ENCODE measurements at regions not wholly inside any gene's neighbourhood (a gene's known extent, or its start where the extent isn't known, plus 50 kb on each side); places are given as distances from the start of the nearest gene placed in this dataset.
A peak's percentile ranks its signal among the peaks of the same experiment; 100 is the strongest.

DNA sequence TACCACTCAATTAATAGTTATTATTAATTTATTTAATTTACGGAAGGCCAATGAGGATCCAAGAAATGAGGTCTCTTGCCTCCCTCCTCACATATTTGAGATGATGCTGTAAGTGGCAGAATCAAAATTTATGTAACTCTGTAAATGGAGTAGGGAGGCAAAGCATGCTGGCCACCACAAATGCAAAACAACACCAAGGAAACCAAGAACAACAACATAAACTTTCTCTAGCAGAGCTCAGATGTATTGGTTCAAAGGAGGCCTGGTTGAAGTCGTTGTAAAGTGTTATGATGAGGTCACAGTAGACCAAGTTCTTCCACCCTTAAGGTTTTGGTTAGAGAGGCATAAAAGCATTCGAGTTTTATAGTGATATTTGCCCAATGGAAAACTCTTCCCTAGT lies 194.8 kb upstream of the FAT1 start:
- in situ Hi-C loops (cut with HindIII; ENCODE audit: low sequenced_read_pairs): no loop called here
- peak; percentile 33 for DNase-seq (ENCODE audit: low read depth, low spot score)
- no peak overlapping the region for H3K4me3 ChIP-seq (ENCODE audit: low read depth, low read length)
- TF ChIP-seq, protein P1, sequence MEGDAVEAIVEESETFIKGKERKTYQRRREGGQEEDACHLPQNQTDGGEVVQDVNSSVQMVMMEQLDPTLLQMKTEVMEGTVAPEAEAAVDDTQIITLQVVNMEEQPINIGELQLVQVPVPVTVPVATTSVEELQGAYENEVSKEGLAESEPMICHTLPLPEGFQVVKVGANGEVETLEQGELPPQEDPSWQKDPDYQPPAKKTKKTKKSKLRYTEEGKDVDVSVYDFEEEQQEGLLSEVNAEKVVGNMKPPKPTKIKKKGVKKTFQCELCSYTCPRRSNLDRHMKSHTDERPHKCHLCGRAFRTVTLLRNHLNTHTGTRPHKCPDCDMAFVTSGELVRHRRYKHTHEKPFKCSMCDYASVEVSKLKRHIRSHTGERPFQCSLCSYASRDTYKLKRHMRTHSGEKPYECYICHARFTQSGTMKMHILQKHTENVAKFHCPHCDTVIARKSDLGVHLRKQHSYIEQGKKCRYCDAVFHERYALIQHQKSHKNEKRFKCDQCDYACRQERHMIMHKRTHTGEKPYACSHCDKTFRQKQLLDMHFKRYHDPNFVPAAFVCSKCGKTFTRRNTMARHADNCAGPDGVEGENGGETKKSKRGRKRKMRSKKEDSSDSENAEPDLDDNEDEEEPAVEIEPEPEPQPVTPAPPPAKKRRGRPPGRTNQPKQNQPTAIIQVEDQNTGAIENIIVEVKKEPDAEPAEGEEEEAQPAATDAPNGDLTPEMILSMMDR (IDR thresholded peaks at IDR 0.05; ENCODE audit: low read depth, low read length): no peak

DNA sequence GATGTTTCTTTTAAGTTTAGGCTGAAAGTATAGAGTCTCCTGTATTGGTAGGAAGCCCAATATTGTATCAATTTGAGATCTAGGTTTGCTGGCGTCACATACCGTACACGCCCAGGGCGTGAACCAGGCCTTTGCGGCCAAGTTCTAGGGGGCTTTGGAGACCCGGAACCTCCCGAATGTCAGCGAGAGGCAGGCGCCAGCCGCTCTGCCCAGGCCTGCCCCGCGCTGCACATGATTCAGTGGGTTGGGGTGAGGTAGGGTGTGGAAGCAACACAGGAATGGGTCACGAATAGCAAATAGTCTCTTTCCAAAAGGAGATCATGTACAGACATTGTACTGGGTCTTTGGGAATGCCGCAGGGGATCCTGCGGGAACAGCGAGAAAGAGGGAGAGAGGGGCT lies 195.7 kb upstream of the FAT1 start:
- TF ChIP-seq, protein P1 (IDR thresholded peaks at IDR 0.05; ENCODE audit: low read depth, low read length): no peak
- no peak for DNase-seq (ENCODE audit: low read depth, low spot score)
- no peak overlapping the region for H3K4me3 ChIP-seq (ENCODE audit: low read depth, low read length)
- in situ Hi-C loops (cut with HindIII; ENCODE audit: low sequenced_read_pairs): no loop called here

DNA sequence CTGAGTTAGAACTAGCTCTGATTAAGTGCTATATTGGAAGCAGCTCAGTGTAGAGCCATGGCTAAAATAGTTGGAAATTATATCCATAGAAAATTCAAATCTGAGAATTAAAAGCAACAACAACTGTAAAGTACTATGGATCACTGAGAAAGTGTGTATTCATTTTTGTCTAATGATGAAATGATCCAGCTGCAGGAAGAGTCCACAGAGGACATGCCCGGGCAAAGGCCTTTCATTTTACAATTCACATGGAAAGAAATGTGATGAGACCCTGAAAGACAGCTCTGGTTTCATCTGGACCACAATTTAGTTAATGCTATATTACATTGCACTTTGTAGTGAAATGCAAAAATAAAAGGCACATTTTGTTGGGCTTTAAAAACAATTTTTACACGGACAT lies 196.8 kb upstream of the FAT1 start:
- in situ Hi-C loops (cut with HindIII; ENCODE audit: low sequenced_read_pairs): no loop called here
- TF ChIP-seq, protein P1 (IDR thresholded peaks at IDR 0.05; ENCODE audit: low read depth, low read length): no peak
- no peak overlapping the region for H3K4me3 ChIP-seq (ENCODE audit: low read depth, low read length)
- peak; percentile 64 for DNase-seq (ENCODE audit: low read depth, low spot score)

DNA sequence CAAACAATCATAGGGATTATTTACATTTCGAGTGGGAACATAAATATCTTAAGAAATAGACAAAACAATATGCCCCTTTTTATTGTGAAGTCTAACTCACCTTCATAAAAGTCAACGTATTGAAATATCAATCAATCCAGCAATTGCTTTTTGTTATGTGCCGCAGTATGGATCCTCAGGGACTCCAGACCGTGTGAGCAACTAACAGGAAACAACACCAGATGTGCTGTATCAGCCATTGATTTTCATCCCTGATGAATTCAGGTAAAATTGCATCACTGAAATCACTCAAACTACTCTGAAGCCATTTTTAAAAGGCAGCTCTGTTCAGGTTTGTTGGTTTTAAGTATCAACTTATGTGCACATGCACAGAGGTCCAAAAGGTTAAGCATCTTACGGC lies 197.3 kb upstream of the FAT1 start:
- no peak overlapping the region for H3K4me3 ChIP-seq (ENCODE audit: low read depth, low read length)
- no peak for DNase-seq (ENCODE audit: low read depth, low spot score)
- TF ChIP-seq, protein P1 (IDR thresholded peaks at IDR 0.05; ENCODE audit: low read depth, low read length): no peak
- in situ Hi-C loops (cut with HindIII; ENCODE audit: low sequenced_read_pairs): no loop called here

DNA sequence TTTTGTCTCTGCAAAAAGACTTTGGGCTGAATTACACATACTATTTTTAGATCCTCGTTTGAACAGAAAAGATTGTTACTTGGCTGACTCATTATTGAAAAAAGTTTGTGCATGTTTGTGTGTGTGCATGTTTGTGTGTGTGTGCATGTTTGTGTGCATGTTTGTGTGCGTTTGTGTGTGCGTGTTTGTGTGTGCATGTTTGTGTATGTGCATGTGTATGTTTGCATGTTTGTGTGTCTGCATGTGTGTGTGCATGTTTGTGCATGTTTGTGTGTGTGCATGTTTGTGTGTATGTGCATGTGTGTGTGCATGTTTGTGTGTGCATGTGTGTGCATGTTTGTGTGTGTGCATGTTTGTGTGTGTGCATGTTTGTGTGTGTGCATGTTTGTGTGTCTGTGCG lies 201.1 kb upstream of the FAT1 start:
- in situ Hi-C loops (cut with HindIII; ENCODE audit: low sequenced_read_pairs): no loop called here
- TF ChIP-seq, protein P1 (IDR thresholded peaks at IDR 0.05; ENCODE audit: low read depth, low read length): no peak
- no peak for DNase-seq (ENCODE audit: low read depth, low spot score)
- no peak overlapping the region for H3K4me3 ChIP-seq (ENCODE audit: low read depth, low read length)

DNA sequence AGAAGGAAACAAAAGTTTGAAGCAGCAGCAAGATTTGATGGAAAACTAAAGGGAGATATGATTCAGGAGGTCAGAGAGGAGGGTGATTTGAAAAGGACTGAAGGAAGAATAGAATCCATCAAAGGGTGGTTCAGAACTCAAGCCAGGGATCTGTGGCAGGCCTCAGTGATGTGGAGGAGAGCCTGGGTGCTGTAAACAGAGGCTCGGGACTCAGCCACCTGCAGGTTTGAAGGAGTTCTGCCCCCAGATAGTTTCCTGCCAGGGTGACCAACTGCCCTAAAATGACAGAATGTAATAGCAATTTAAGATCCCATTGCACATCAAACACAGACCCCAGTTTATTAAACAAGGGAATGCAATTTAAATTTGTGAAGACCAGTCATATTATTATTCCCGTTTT lies 204.0 kb upstream of the FAT1 start:
- in situ Hi-C loops (cut with HindIII; ENCODE audit: low sequenced_read_pairs): no loop called here
- H3K4me3 ChIP-seq (ENCODE audit: low read depth, low read length): no peak overlapping the region
- no peak for DNase-seq (ENCODE audit: low read depth, low spot score)
- TF ChIP-seq, protein P1 (IDR thresholded peaks at IDR 0.05; ENCODE audit: low read depth, low read length): peak; percentile 6

DNA sequence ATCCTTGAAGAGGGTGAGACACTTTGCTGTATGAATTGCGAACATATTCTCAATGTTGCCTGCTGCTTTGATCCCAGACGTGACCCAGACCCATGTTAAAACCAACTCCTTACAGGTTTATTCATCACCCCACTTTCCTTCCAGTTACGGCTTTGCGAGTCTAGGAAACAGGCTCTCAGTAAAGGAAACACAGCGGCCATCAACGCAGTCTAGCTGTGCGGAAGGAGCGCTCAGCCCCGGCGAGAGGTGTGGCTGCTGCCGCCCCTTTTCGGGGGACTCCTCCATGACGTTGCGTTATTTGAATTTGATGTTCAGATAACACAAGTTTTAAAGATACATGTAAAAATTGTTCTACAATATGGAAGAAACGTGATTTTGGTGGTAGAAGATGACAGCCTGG lies 206.4 kb upstream of the FAT1 start:
- in situ Hi-C loops (cut with HindIII; ENCODE audit: low sequenced_read_pairs): no loop called here
- DNase-seq (ENCODE audit: low read depth, low spot score): no peak
- no peak overlapping the region for H3K4me3 ChIP-seq (ENCODE audit: low read depth, low read length)
- TF ChIP-seq, protein P1 (IDR thresholded peaks at IDR 0.05; ENCODE audit: low read depth, low read length): no peak

Measured in astrocyte of the spinal cord (primary cell).